ENCODE measurements at regions not wholly inside any gene's neighbourhood (a gene's known extent, or its start where the extent isn't known, plus 50 kb on each side); places are given as distances from the start of the nearest gene placed in this dataset.
"Not testable (repeated sequence)": the region's sequence is repeated elsewhere in the genome, so short reads cannot be mapped to it uniquely, and the experiment has no call there.

DNA sequence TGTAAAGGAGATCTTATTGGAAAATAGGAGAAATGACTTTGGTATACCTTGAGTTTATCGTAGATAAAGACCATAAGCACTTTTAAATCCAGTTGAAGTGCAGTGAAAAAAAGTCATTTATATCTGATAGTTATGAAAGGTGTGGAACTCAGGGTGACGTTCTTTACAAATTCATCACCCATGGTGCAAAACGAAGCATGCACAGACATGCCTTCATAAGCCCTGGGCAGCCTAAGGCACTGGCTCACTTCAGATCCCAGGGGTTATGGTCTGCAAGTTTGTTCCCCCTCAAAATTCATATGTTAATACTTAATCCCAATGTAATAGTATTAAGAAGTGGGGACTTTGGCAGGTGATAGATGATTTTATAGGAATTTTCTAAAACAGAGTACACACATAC lies 1216.4 kb upstream of the USP15 start:
- DNase-seq (ENCODE audit: low spot score) = no peak

DNA sequence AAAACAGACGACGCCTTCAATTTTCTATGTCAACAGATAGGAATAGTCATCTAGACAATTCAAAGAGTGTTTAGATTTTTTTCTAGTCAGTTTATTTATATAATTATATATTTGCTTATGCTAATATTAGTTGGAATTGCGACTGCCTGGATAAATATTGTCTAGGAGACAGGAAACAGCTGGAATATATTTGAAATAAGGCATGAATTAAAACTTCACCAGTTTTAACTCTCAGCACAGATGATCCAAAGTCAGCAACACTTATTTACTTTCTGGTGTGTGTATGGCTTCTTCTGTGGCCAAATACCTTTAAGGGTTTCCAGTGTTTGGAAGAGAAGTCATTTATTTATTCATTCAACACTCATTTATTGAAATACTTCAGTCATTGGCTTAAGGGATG lies 1215.4 kb upstream of the USP15 start:
- no peak for DNase-seq (ENCODE audit: low spot score)

DNA sequence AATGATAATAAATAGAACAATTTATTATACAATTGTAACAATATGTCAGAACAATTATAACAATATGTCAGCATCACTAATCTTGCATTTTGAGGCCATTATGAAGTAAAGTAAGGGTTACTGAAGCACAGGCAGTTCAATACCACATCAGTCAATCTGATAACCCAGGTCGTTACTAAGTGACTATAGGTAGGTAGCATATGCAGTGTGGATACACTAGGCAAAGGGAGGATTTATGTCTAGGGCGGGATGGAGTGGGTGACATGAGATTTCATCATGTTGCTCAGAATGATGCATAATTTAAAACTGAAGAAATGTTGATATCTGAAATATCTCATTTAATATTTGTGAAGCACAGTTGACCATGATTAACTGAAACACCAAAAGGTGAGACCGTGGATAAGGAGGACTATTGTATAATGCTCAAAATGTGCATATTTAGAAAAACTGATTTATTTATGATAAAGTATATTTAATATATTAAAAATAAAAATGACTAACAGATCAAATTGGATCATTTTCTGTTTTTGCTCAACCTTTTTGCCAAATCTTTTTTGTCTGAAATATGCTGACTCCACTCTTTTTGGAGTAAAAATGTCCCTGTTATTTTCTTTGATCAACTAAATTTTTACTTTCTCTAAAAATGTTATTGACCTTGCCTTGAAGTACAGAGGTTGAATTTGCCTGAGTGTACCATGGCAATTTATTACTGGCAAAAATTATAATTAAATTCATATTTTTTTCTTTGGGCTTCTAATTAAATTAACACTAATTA lies 1189.4 kb upstream of the USP15 start:
- no peak for DNase-seq (ENCODE audit: low spot score)

DNA sequence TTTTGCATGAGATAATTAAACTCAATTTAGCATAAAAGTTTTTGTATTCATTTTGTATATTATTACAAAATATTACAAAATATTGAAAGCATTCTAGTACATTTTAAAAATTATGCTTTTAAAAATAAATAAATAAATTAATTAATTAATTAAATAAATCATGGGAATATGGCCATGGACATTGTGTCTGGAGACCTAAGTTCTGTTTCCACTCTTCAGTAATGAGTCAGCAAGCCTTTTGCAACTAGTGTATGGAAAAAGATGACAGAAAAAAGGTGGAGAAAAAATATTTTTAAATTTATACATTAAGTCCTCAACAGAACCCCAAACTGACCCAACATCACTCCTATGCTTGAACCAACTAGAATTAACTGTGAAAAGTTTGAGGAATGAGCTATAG lies 1187.5 kb upstream of the USP15 start:
- DNase-seq (ENCODE audit: low spot score) = no peak

DNA sequence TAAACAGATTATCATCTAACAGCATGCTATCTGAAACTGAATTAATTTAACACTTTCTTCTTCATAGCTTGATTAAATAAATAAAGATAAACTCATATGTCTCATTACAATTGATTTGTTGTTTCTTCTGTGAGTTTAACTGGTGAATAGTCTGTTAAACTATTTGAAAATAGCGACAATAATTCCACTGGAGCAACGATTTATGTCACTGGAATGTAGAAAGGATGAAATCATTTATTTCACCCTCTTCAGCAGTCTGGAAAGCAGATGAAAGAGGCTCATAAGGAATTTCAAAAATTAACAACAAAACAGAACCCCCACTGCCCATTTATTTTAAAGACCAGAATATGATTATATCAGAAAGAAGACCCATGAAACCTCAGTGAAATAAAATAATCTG lies 1165.1 kb upstream of the USP15 start:
- no peak for DNase-seq (ENCODE audit: low spot score)

DNA sequence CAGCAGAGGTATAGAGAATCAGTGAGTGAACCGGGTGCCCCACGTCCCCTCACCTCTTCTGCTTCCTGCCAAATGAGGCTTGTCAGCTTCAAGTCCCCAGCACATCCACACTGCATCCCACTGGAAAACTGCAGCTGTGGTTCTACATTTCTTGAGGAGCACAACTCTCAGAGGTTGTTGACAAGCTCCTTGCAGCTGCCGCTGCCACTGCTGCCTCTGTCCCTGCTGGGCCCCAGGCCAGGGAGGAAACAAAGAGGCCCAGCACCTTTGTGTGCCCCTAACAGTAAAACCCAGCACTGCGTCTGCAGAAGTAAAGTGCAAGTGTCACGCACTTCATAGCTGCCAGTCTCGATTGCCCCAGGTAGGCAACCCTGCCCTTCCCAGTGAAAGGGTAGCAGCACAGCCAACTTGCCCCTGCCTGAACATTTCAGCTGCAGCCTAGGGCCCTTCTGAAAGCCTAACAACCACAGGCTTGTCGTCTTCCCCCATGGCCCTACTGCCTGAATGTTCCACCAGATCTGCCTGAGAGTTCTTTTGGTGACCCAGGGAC lies 1162.1 kb upstream of the USP15 start:
- DNase-seq (ENCODE audit: low spot score) = no peak

DNA sequence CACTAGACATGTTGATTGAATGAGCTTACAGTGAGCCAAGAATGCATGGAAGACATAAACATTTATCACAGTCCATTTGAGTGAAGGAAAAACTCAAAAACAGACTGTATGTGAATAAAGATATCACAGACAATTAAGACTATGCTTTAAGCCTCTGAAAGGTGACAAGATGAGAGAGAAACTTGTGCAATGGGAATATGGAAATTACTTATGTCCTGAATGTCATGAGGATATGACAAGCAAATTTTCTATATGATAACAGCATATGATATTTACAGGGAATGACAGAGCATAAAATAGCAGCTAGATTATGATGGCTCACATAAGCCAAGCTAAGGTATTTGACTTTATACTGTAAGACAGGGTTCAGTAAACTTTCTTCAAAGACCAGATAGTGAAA lies 1153.1 kb upstream of the USP15 start:
- DNase-seq (ENCODE audit: low spot score) = no peak

DNA sequence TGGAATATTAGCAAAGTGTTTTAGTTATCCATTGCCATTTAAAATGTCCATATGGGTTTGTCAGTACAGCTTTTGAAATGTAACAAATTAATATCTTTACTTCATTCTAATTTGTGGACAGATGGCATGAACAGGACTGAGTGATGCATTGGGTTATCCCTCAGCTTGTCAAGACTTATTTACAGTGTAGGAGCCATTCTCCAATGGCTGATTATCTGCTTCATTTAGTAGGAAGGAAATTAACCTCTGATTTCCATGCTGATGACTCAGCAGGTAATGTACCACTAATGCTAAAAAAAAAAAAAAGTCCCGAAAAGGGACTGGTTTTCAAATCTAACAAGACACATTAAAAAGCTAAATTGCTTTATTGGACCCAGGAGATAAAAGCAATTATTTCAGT lies 1149.0 kb upstream of the USP15 start:
- no peak for DNase-seq (ENCODE audit: low spot score)

DNA sequence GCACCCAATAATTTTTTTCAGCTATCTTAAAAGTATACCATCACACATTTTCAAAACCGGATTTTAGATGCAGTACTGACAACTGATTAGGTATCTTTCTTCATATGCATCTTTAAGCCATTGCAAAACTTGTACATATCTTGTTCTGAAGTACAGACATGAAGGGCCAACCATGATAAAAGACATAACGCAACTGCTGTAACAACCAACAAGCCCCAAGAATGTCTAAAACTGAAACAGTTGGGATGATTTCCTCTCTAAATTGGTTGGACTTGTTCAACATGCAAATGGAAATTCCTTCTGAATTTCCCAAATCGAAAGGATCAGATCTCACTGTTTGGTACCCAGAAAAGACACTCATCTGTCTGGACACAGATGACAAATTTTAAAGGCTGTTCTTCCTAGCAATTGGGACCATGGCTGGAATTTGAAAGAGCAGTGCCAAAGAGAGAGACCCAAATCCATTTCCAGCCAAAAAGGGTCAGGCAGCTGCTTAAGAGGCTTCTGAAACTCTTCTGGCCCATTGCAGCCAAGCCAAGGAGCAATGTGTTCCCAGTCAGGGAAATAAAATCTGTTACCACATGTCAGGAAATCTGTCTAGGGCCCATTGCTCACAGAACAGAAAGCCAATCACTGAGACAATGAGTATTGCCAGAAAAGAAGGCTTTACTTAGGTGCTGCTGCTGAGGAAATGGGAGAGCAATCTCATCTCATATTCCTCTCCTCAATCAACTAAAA lies 1122.4 kb upstream of the USP15 start:
- DNase-seq (ENCODE audit: low spot score) = no peak

DNA sequence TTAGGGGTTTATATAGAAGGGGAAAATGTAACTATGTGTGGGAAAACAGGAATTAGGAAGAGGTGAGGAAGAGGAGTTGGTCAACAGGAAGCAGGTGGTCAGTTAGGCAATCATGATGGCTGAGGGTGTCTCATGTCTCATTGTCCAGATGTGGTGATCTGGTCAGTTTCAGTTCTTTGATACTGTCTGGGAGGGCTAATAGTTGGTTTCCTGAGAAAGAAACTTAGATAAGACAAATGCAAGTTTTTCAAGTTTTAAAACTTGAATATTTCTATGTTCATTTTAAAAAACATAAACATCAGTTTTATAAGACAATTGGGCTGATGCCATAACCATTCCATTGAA lies 1121.8 kb upstream of the USP15 start:
- DNase-seq (ENCODE audit: low spot score) = no peak

DNA sequence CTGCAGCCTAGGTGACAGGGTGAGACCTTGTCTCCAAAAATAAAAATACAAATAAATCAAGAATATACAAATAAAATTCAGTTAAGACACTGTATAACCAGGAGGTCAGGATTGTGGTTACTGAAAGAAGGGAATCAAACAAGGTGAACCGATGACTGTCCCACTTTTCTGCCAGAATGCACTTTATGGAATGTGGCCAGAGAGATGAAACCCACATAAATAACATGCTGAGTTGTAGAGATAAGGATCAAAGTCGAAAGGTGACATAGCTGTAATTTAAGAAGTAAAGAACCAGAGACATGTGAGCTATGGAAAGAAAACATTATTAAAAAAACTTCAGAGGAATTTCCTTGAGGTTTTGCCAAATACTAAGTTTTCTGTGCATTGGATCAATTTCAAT lies 1098.2 kb upstream of the USP15 start:
- DNase-seq (ENCODE audit: low spot score) = no peak

DNA sequence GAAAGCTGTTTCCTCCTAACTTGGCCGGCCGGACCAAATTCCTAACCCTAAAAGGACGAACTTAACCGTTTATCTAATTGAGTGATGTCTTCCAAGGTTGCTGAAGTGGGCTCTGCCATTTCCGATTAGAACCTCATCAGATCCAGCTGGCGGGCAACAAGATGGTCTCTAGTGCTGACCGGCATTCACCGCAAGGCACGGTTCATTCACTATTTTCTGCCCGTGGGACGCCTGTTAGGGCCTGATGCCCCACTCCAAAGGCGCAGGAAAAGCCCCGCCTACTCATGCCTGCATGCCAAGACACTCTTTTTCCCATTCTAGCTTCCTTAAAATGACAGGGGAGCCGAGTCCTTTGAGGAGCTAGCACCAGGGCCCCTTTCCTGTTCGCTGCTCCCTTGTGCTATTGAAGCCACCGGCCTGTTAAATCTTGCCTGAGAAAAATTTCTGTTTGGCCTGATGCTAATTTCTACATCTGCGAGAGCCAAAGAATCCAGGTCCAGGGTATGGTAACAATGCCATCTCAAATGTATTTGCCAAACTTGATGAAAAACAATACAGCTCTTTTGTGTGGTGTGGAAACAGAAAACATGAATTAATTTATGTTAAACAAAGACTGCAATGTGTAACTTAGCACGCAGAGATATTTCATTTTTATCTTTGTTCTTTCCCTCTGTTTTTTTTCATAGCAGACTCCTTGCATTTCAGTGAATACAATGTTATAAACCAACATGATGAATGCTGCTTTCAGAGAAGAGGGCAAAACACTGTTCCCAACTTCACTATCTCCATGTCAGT lies 1071.2 kb upstream of the USP15 start:
- no peak for DNase-seq (ENCODE audit: low spot score)

DNA sequence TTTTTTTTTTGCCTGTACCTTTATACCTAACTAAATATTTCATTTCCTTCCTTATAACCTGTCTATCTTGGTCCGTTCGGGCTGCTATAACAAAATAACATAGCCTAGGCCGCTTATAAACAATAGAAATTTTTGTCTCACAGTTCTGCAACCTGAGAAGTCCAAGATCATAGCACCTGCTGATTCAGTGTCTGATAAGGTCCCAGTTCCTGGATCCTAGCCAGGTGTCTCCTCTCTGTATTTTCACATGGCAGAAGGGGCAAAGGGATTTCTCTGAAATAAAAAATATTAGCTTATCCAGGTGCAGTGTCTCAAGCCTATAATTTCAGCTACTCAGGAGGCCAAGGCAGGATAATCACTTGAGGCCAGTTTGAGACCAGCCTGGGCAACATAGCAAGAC lies 1046.6 kb upstream of the USP15 start:
- DNase-seq (ENCODE audit: low spot score) = no peak

DNA sequence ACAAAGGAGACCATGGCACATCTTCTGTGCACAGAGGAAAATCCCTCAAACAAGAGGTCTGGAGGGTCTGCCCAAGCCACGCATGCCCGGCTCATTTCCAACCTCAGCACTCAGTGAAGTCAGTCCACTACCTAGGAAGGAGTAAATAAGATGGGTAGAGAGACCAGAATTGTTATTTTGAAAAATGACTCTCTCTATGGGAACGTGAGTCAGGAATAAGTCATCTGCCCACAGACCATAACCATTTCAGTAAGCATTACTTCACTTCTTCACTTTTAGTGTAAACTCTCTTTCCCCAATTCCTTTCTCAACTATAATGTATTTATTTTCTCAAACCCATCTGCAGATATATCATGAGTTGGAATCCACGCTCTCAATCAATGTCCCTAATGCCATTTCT lies 1039.9 kb upstream of the USP15 start:
- DNase-seq (ENCODE audit: low spot score) = no peak

DNA sequence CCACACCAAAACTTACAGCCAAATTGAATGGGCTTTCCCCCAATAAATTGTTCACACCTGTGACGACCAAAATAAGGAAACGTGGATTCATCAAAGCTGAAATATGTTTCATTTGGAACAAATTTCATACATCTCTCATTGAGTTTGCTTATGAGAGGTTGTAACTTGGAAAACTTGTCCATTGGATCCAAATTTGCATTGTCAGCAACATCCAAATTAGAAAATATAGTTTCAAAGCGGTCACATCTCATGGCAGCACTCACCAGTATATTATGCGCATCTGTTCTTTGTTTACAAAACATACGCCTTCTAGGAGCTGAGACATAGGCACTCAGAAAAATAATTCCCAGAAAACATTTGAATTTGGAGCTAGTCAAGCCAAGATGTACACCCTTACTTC lies 1028.2 kb upstream of the USP15 start:
- DNase-seq (ENCODE audit: low spot score) = no peak

DNA sequence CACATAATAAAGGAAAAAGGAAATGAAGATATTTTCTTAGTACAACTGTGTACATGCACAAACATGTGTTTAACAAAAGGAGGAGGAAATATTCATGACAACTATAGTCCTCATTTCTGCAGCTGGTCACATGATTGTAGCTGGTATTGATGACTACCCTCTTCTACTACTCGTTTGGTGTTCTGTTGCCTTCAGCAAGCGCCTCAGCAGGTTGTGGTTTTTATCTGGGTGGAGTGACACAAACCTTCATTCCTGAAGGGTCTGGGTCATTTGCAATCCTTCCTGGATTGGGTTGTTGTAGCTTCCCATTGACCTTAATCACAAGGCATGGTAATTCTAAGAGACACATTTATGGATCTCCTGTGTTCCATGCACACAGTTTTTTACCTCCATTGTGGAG lies 1009.9 kb upstream of the USP15 start:
- DNase-seq (ENCODE audit: low spot score) = no peak

DNA sequence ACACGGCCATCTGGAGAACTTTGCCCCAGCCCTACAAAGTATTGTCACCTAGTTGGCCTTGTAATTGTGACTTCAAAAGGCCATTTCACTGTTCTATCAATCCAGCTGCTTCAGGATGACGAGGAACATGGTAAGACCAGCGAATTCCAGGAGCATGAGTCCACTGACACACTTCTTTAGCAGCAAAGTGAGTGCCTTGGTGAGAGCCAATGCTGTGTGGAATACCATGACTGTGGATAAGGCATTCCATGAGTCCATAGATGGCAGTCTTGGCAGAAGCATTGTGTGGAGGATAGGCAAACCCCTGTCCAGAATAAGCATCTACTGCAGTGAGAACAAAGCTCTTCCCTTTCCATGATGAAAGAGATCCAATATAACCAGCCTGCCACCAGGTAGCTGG lies 1009.1 kb upstream of the USP15 start:
- DNase-seq (ENCODE audit: low spot score) = no peak

DNA sequence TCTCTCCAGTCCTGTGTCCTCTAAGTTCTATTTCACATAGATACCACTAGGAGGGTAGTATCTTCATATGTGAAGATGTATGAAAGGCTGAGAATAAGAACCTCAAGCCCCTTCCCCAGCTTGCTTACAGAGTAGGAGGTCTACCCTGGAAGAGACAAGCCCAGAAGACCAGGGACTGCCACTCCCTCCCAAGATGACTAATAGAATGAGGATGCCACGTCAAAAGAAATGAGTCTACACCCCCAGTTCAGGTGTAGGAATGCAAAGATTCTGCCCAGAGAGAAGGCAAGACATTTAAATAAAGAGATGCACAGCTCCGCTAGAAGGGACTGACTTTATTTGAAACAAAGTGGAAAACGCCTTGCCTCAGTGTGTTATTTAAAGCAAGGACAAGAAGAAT lies 1006.0 kb upstream of the USP15 start:
- no peak for DNase-seq (ENCODE audit: low spot score)

DNA sequence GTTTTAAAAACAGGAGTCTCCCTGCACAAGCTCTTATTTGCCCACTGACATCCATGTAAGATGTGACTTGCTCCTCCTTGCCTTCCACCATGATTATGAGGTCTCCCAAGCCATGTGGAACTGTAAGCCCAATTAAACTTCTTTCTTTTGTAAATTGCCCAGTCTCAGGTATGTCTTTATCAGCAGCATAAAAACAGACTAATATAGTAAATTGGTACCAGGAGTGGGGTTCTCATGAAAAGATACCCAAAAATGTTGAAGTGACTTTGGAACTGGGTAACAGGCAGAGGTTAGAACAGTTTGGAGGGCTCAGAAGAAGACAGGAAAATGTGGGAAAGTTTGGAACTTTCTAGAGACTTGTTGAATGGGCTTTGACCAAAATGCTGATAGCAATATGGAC lies 995.9 kb upstream of the USP15 start:
- DNase-seq (ENCODE audit: low spot score) = not testable (repeated sequence)

DNA sequence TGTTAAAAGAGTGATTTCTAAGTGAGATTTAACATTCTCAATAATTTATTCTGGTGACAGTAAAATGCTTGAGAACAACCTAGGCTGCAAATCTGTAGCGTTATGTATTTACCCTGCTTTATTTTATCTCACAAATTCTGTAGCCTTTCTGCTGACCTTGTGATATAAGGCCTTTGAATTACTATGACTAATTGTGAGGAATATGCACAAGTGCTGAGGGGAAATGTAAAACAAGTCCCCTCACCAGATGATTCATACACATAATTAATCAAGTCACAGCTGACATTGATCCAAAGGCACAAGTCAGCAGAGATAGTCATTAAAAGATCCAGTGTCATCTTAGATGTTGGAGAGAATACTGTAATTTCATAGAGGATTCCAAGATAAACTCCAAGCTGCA lies 992.7 kb upstream of the USP15 start:
- DNase-seq (ENCODE audit: low spot score) = no peak

DNA sequence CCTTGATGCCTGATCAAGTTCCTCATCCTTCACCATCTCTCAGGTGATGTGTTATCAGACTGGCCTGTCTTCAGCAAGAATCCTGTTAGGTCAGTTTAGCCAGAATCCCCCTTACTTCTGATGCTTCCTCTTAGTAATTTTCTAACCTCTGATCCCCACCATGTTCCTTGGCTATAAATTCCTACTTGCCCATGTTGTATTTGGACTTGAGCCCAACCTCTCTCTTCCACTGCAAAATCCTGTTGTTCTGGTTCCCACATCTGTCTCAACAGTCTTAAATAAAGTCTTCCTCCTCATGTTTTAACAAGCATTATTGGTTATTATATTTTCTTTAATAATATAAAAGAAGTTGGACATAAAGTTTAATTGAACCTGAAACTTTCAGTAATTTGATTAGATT lies 987.8 kb upstream of the USP15 start:
- no peak for DNase-seq (ENCODE audit: low spot score)

DNA sequence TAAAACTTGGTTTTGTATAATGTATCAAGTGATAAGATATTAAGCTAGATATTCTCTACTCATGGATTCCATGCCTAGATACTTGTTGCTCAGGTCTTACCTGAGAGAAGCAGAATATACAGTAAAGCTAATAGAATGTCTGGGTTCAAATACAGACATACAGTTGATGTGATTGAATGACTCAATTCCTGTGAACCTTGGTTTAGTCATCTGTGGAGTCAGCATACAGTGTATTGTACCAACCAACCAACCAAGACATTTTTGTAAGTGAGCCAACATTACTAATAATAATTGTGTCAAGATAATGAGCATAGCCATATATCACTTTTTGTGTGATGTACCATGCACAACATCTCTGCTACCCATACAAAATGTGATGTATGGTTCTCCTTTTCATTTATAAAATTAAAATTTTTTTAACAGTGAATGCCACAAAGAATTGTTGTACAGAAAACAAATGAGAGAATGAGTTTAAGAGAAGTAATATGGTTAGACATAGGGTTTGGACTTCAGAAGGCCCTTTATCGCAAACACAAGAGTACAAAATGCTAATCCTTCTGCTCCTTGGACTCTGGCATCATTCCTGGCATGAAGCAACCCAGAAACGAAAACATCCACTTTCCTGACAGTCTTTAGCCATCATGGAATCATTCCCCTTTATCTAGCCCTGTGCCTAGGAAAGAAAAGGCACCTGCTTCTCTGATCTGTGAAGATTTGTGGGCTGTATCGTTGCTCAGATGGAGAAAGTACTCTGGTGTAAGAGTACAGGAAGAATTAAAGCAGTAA lies 977.2 kb upstream of the USP15 start:
- no peak for DNase-seq (ENCODE audit: low spot score)

All from GM03348 (cell line).